Ascending aorta (tissue), 2 donors: ENCODE measurements at regions not wholly inside any gene's neighbourhood (a gene's known extent, or its start where the extent isn't known, plus 50 kb on each side); places are given as distances from the start of the nearest gene placed in this dataset.

Source experiments
- DNase-seq, 2 donors: peaks; one replicate each; pipeline ENCODE4 v3.0.0-alpha.2; 2019; ENCODE audit warnings: low spot score in 2 of 2
- H3K27ac ChIP-seq, 2 donors: fragments of 200-600 bp; sonication (generic); one replicate each; pipeline ENCODE4 v1.5.1; 2016 to 2017; ENCODE audit warnings: mild to moderate bottlenecking in 1 of 2
- H3K27me3 ChIP-seq: fragments of 200-600 bp; sonication (generic); one replicate; pipeline ENCODE4 v1.5.1; 2017
- H3K36me3 ChIP-seq, 2 donors: fragments of 200-600 bp; sonication (generic); one replicate each; pipeline ENCODE4 v1.5.1; 2016
- H3K4me1 ChIP-seq, 2 donors: fragments of 200-600 bp; sonication (generic); one replicate each; pipeline ENCODE4 v1.5.1; 2016 to 2017; ENCODE audit warnings: mild to moderate bottlenecking in 1 of 2
- H3K4me3 ChIP-seq, 2 donors: fragments of 200-600 bp; sonication (generic); one replicate each; pipeline ENCODE4 v1.5.1; 2016 to 2017; ENCODE audit warnings: mild to moderate bottlenecking in 1 of 2
- H3K9me3 ChIP-seq, 2 donors: fragments of 200-600 bp; sonication (generic); one replicate each; pipeline ENCODE4 v1.5.1; 2016
- CTCF ChIP-seq, 3 experiments: fragments of 200-600 bp in 2 of 3; fragments of 450-650 bp in 1 of 3; sonication (generic) in 2 of 3; IDR thresholded peaks; one replicate each; pipeline ENCODE4 v1.5.1; 2016 to 2019; ENCODE audit warnings: antibody characterized with exemption in 3 of 3, mild to moderate bottlenecking in 1 of 3, moderate library complexity in 1 of 3
- intact Hi-C: fragments of 100-400 bp; cut with DNase I; formaldehyde crosslinking; loops from one replicate; pipeline ENCODE4 v1.15.1; 2023

DNA sequence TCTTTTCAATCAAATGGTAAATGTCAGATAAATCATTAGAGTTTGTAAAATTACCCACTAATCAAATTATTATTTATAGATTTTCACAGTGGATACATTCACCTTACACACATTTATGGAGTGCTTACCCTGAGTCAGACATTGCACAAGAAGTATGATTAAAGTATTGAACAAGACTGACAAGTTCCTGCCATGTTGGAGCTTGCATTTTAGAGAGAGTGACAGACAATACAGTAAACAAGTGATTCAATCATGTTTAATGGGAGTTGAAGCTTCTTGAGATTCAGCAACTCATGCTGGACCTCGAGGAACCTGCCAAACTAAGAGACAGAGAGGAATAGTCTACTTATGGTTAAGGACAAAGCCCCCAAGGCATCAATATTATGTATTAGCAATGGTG, 487.8 kb downstream of the PCDH17 start:
- no peak for TF ChIP-seq CTCF (IDR thresholded peaks at IDR 0.05)
- no peaks in the 10 kb centered on the region for H3K4me1 ChIP-seq
- H3K4me3 ChIP-seq = no peak overlapping the region
- no peaks in the 10 kb centered on the region for H3K9me3 ChIP-seq
- DNase-seq = no peak
- intact Hi-C loops = no loop called here
- H3K27ac ChIP-seq = no peak overlapping the region
- no peaks in the 10 kb centered on the region for H3K36me3 ChIP-seq
- H3K27me3 ChIP-seq = no peaks in the 10 kb centered on the region

DNA sequence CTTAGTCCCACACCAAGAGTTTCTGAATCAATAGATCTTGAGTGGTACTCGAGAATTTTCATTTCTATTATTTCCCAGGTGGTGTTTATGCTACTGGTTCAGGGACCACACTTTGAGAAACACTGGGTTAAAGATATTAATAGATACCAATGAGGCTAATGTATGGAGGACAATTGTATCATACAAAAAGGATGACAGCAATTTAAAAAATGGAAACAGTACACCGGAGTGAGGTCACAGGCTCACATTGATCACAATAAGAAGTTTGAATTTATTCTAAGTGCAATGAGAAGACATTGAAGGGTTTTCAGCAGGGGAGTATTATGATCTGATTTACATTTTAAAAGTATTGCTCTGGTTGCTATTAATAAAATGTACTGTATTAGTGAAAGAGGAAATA, 488.3 kb downstream of the PCDH17 start:
- Histone ChIP-seq H3K9me3 (no peaks in the 10 kb centered on the region), H3K4me3 (no peak overlapping the region), H3K4me1 (no peaks in the 10 kb centered on the region), H3K27me3 (no peaks in the 10 kb centered on the region), H3K27ac (no peak overlapping the region), H3K36me3 (no peaks in the 10 kb centered on the region)
- no peak for DNase-seq
- TF ChIP-seq CTCF (IDR thresholded peaks at IDR 0.05) = no peak
- intact Hi-C loops = no loop called here

GRCh38 chr13:58126496-58126895, 495.0 kb downstream of the PCDH17 start:
- intact Hi-C loops = no loop called here
- H3K9me3 ChIP-seq = no peaks in the 10 kb centered on the region
- H3K27me3 ChIP-seq = no peaks in the 10 kb centered on the region
- H3K4me1 ChIP-seq = no peaks in the 10 kb centered on the region
- H3K4me3 ChIP-seq = no peak overlapping the region
- TF ChIP-seq CTCF (IDR thresholded peaks at IDR 0.05) = no peak
- H3K27ac ChIP-seq = no peak overlapping the region
- DNase-seq = no peak
- H3K36me3 ChIP-seq = no peaks in the 10 kb centered on the region

- no peak for DNase-seq
- H3K27me3 ChIP-seq = no peaks in the 10 kb centered on the region
- intact Hi-C loops = no loop called here
- H3K4me1 ChIP-seq = no peaks in the 10 kb centered on the region
- no peak overlapping the region for H3K4me3 ChIP-seq
- no peak overlapping the region for H3K27ac ChIP-seq
- TF ChIP-seq CTCF (IDR thresholded peaks at IDR 0.05) = no peak
- H3K36me3 ChIP-seq = no peaks in the 10 kb centered on the region
- no peaks in the 10 kb centered on the region for H3K9me3 ChIP-seq
These were observed 502.5 kb downstream of the PCDH17 start for GRCh38 chr13:58134012-58134411.

DNA sequence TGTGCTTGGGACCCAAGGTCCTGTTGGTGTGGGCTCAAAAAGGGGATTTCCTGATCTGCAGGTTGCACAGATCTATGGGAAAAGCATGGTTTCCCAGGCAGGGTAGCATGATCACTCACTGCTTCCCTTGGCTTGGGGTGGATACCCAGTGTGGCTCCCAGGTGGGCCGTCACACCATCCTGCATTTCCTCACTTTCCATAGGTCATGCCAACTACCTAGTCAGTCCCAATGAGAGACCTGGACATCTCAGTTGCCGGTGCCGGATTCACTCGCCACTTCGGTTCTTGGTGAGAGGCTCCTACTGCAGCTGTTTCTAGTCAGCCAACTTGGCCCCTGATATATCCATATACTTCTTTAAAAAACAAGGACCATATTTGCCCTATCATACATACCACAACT, 503.0 kb downstream of the PCDH17 start:
- DNase-seq = no peak
- Histone ChIP-seq H3K27ac (no peak overlapping the region), H3K9me3 (no peaks in the 10 kb centered on the region), H3K27me3 (no peaks in the 10 kb centered on the region), H3K36me3 (no peaks in the 10 kb centered on the region), H3K4me3 (no peak overlapping the region), H3K4me1 (no peaks in the 10 kb centered on the region)
- no peak for TF ChIP-seq CTCF (IDR thresholded peaks at IDR 0.05)
- intact Hi-C loops = no loop called here

DNA sequence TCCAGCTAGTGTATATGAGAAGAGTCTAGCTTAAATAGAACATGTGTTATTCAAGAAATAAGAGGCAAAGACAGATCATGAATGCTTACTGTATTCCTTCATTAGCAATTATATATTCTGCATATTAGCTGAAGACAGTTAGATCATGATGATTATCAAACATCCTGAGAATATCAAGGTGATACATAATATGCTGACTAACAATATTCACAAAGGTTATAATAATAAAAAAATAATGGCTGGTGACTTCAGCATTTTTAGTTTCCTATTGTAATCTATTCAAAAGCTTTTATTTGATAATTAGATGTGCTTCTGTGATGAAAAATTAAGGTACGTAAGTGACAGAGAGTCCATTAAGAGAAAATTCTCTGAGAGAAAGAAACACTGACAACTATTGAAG, 511.4 kb downstream of the PCDH17 start:
- Histone ChIP-seq H3K27ac (no peak overlapping the region), H3K9me3 (no peaks in the 10 kb centered on the region), H3K36me3 (no peaks in the 10 kb centered on the region), H3K4me1 (no peaks in the 10 kb centered on the region), H3K27me3 (no peaks in the 10 kb centered on the region), H3K4me3 (no peak overlapping the region)
- intact Hi-C loops = no loop called here
- DNase-seq = no peak
- no peak for TF ChIP-seq CTCF (IDR thresholded peaks at IDR 0.05)
